Breast epithelium (tissue), 3 donors: ENCODE measurements at regions not wholly inside any gene's neighbourhood (a gene's known extent, or its start where the extent isn't known, plus 50 kb on each side); places are given as distances from the start of the nearest gene placed in this dataset.

ENCODE experiments used
- CTCF ChIP-seq, 3 donors: fragments of 450-650 bp; IDR thresholded peaks; one replicate each; pipeline ENCODE4 v1.5.1; 2016 to 2017; ENCODE audit warnings: antibody characterized with exemption in 3 of 3, mild to moderate bottlenecking in 3 of 3, moderate library complexity in 3 of 3
- POLR2A ChIP-seq: fragments of 450-650 bp; IDR thresholded peaks from one replicate; pipeline ENCODE4 v1.6.1; 2016; ENCODE audit warnings: antibody characterized with exemption, mild to moderate bottlenecking, moderate library complexity
- POLR2AphosphoS5 ChIP-seq, 3 donors: sonication (generic); formaldehyde crosslinking; IDR thresholded peaks; one replicate each; pipeline ENCODE4 v1.6.1; 2017; ENCODE audit warnings: antibody characterized with exemption in 3 of 3

GRCh38 chr11:116176484-116177005 lies 596.2 kb downstream of the BUD13 start:
- TF ChIP-seq CTCF (IDR thresholded peaks at IDR 0.05) = no peak
- no peak for TF ChIP-seq POLR2A
- TF ChIP-seq POLR2AphosphoS5 (IDR thresholded peaks at IDR 0.05) = no peak
